CD14-positive monocyte (primary cell): ENCODE measurements at regions not wholly inside any gene's neighbourhood (a gene's known extent, or its start where the extent isn't known, plus 50 kb on each side); places are given as distances from the start of the nearest gene placed in this dataset.

ENCODE experiments used
- DNase-seq, 3 donors: peaks; one replicate each; pipeline ENCODE4 v3.0.0-alpha.2; 2011 to 2022
- H2AFZ ChIP-seq: 2 replicates; pipeline ENCODE4 v1.6.0; 2012; ENCODE audit warnings: mild to moderate bottlenecking, low read depth, low read length, inconsistent platforms; ENCODE audit not compliant: insufficient read depth, poor library complexity, severe bottlenecking
- H3K27ac ChIP-seq, 2 donors: 1 replicate in 1 of 2; 2 replicates in 1 of 2; pipeline ENCODE4 v1.5.1; 2012 to 2013; ENCODE audit warnings: low read length in 2 of 2, control low read depth in 1 of 2, inconsistent platforms in 1 of 2, low read depth in 1 of 2, mild to moderate bottlenecking in 1 of 2
- H3K27me3 ChIP-seq, 2 donors: one replicate each; pipeline versions ENCODE4 v1.6.0 to v1.6.1; 2011 to 2013; ENCODE audit warnings: low read length in 2 of 2; ENCODE audit not compliant: control insufficient read depth in 2 of 2, insufficient read depth in 2 of 2
- H3K36me3 ChIP-seq, 2 donors: replicated peaks in 1 of 2; 1 replicate in 1 of 2; 2 replicates in 1 of 2; pipeline versions ENCODE4 v1.5.1 to v1.6.1; 2012 to 2013; ENCODE audit warnings: low read length in 2 of 2, control low read depth in 1 of 2, inconsistent platforms in 1 of 2, mild to moderate bottlenecking in 1 of 2; ENCODE audit not compliant: insufficient read depth in 2 of 2, control insufficient read depth in 1 of 2
- H3K4me1 ChIP-seq, 2 donors: 1 replicate in 1 of 2; 2 replicates in 1 of 2; pipeline versions ENCODE4 v1.5.1 to v1.6.1; 2012 to 2013; ENCODE audit warnings: low read length in 2 of 2, control low read depth in 1 of 2, inconsistent platforms in 1 of 2, mild to moderate bottlenecking in 1 of 2, moderate library complexity in 1 of 2; ENCODE audit not compliant: insufficient read depth in 2 of 2, control insufficient read depth in 1 of 2
- H3K4me2 ChIP-seq: replicated peaks from 2 replicates; pipeline ENCODE3; 2012; ENCODE audit warnings: low read length, moderate library complexity, mild to moderate bottlenecking; ENCODE audit not compliant: poor library complexity, severe bottlenecking; ENCODE audit errors: extremely low read depth
- H3K4me3 ChIP-seq, 3 experiments: fragments of 200-600 bp in 1 of 3; sonication (generic) in 1 of 3; replicated peaks in 1 of 3; 1 replicate in 2 of 3; 2 replicates in 1 of 3; pipeline ENCODE4 v1.5.1; 2011 to 2013; ENCODE audit warnings: low read length in 3 of 3, mild to moderate bottlenecking in 3 of 3, control low read depth in 2 of 3, low read depth in 2 of 3, inconsistent platforms in 1 of 3, moderate library complexity in 1 of 3
- H3K79me2 ChIP-seq: 2 replicates; pipeline ENCODE4 v1.6.0; 2012; ENCODE audit warnings: mild to moderate bottlenecking, control low read depth, inconsistent platforms, low read length, moderate library complexity; ENCODE audit not compliant: insufficient read depth
- H3K9ac ChIP-seq: 2 replicates; pipeline ENCODE4 v1.6.0; 2017; ENCODE audit warnings: low read length, mild to moderate bottlenecking; ENCODE audit not compliant: insufficient read depth, poor library complexity, severe bottlenecking
- H3K9me3 ChIP-seq, 2 donors: replicated peaks in 1 of 2; 1 replicate in 1 of 2; 2 replicates in 1 of 2; pipeline versions ENCODE4 v1.5.1 to v1.6.1; 2012 to 2013; ENCODE audit warnings: low read length in 2 of 2, control low read depth in 1 of 2; ENCODE audit not compliant: control insufficient read depth in 1 of 2, insufficient read depth in 1 of 2
- H4K20me1 ChIP-seq: 2 replicates; pipeline ENCODE4 v1.6.0; 2012; ENCODE audit warnings: mild to moderate bottlenecking, low read length, control low read depth, moderate library complexity; ENCODE audit not compliant: insufficient read depth
- H3K27ac Mint-ChIP-seq, 7 donors: one replicate each; pipeline ENCODE4 v1.8.0; 2020; ENCODE audit warnings: mild to moderate bottlenecking in 7 of 7, mixed read lengths in 7 of 7, moderate library complexity in 6 of 7, inconsistent platforms in 2 of 7
- H3K27me3 Mint-ChIP-seq, 3 donors: one replicate each; pipeline ENCODE4 v1.8.0; 2021 to 2022; ENCODE audit warnings: low read depth in 3 of 3, mild to moderate bottlenecking in 3 of 3, mixed read lengths in 3 of 3, moderate library complexity in 3 of 3, inconsistent platforms in 1 of 3
- H3K36me3 Mint-ChIP-seq, 2 donors: one replicate each; pipeline ENCODE4 v1.8.0; 2020; ENCODE audit warnings: mixed read lengths in 2 of 2, inconsistent platforms in 1 of 2, mild to moderate bottlenecking in 1 of 2
- H3K4me1 Mint-ChIP-seq: one replicate; pipeline ENCODE4 v1.8.0; 2020; ENCODE audit warnings: mild to moderate bottlenecking, mixed read lengths
- H3K4me3 Mint-ChIP-seq, 2 donors: one replicate each; pipeline ENCODE4 v1.8.0; 2020; ENCODE audit warnings: mild to moderate bottlenecking in 2 of 2, mixed read lengths in 2 of 2, moderate library complexity in 1 of 2
- H3K9me3 Mint-ChIP-seq, 7 donors: one replicate each; pipeline ENCODE4 v1.8.0; 2020 to 2022; ENCODE audit warnings: mixed read lengths in 7 of 7, mild to moderate bottlenecking in 6 of 7, moderate library complexity in 6 of 7, inconsistent platforms in 2 of 7
- WGBS: methylation state at CpG from one replicate; pipeline ENCODE4 v1.1.5; 2013; ENCODE audit warnings: missing lambda C conversion rate; ENCODE audit not compliant: insufficient coverage; 5-methylcytosine and 5-hydroxymethylcytosine counted together
- intact Hi-C, 2 donors: fragments of 100-400 bp; cut with micrococcal nuclease; formaldehyde crosslinking; loops; one replicate each; pipeline versions ENCODE4 v1.15.0 to v1.15.1; 2023
- TF ChIP-seq, protein P1 (sequence below): fragments of 200-600 bp; IDR thresholded peaks from one replicate; pipeline ENCODE4 v1.8.0; 2022; ENCODE audit warnings: antibody characterized with exemption, mild to moderate bottlenecking

DNA sequence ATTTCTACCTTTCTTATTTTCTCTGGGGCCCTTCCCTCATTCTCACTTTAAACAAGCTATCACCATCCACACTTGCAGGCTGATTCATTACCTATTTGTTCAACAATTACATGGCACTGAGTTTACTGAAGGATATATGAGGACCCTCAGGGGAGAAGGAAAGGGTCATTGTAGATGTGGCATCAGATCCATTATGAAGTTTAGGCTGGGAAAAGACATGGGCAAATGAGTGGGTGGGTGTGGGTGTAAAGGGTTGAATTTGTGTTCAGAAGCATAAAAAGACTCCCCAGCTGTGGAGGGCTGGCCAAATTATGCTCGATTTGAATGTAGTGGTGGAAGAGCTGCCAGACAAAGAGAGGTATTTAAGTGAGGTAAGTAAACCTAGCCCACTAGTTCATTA, 55.9 kb upstream of the MTAP start:
- Mint-ChIP-seq H3K27ac (peak overlapping the region in 1 of 7 donors; percentile 10), H3K9me3 (no peaks in the 10 kb centered on the region), H3K36me3 (peaks cover 0 to 6% of the 10 kb centered on the region in 2 donors), H3K4me1 (peaks cover 33% of the 10 kb centered on the region), H3K4me3 (no peak overlapping the region), H3K27me3 (peaks cover 0 to 4% (median 2%) of the 10 kb centered on the region in 3 donors)
- DNase-seq: no peak
- H3K4me3 ChIP-seq: no peak overlapping the region
- H3K4me1 ChIP-seq: peaks cover 21 to 31% of the 10 kb centered on the region in 2 donors
- TF ChIP-seq, protein P1, sequence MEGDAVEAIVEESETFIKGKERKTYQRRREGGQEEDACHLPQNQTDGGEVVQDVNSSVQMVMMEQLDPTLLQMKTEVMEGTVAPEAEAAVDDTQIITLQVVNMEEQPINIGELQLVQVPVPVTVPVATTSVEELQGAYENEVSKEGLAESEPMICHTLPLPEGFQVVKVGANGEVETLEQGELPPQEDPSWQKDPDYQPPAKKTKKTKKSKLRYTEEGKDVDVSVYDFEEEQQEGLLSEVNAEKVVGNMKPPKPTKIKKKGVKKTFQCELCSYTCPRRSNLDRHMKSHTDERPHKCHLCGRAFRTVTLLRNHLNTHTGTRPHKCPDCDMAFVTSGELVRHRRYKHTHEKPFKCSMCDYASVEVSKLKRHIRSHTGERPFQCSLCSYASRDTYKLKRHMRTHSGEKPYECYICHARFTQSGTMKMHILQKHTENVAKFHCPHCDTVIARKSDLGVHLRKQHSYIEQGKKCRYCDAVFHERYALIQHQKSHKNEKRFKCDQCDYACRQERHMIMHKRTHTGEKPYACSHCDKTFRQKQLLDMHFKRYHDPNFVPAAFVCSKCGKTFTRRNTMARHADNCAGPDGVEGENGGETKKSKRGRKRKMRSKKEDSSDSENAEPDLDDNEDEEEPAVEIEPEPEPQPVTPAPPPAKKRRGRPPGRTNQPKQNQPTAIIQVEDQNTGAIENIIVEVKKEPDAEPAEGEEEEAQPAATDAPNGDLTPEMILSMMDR: no peak
- WGBS: no CpG with 5 or more reads among the region's 1 CpG
- no peak overlapping the region for H3K4me2 ChIP-seq
- H3K36me3 ChIP-seq: no peaks in the 10 kb centered on the region
- no peaks in the 10 kb centered on the region for H3K79me2 ChIP-seq
- H2AFZ ChIP-seq: no peak overlapping the region
- H3K27me3 ChIP-seq: no peaks in the 10 kb centered on the region
- intact Hi-C loops: no loop called here
- H3K9ac ChIP-seq: no peak overlapping the region
- no peak overlapping the region for H3K27ac ChIP-seq
- H3K9me3 ChIP-seq: no peaks in the 10 kb centered on the region
- no peaks in the 10 kb centered on the region for H4K20me1 ChIP-seq

DNA sequence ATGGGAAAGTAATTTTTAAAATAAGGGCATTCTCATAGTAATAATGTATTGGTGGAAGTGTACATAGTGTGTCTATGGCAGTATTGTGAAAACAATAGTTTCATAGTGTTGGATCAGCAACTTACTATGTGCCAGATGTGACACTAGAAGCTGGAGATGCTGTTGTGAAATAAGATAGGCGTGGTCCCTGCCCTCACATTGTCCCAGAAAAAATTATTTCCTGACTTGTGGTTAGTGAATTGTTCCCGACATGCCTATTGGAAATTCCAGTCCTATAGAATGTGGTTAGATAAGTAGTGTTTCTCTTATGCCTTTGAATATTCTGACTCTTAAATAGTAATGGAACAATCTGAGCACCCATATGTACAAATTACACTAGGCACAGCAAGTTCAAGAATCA, 55.3 kb upstream of the MTAP start:
- Mint-ChIP-seq H3K9me3 (no peaks in the 10 kb centered on the region), H3K4me1 (peaks cover 37% of the 10 kb centered on the region), H3K4me3 (no peak overlapping the region), H3K27ac (no peak overlapping the region), H3K36me3 (peaks cover 0 to 6% of the 10 kb centered on the region in 2 donors), H3K27me3 (peaks cover 0 to 4% (median 1%) of the 10 kb centered on the region in 3 donors)
- H3K27me3 ChIP-seq: no peaks in the 10 kb centered on the region
- H2AFZ ChIP-seq: no peak overlapping the region
- intact Hi-C loops: no loop called here
- H3K9me3 ChIP-seq: no peaks in the 10 kb centered on the region
- H3K4me2 ChIP-seq: no peak overlapping the region
- H3K79me2 ChIP-seq: no peaks in the 10 kb centered on the region
- no peaks in the 10 kb centered on the region for H3K36me3 ChIP-seq
- H3K9ac ChIP-seq: no peak overlapping the region
- TF ChIP-seq, protein P1: no peak
- no peak overlapping the region for H3K4me3 ChIP-seq
- H3K27ac ChIP-seq: no peak overlapping the region
- H4K20me1 ChIP-seq: no peaks in the 10 kb centered on the region
- H3K4me1 ChIP-seq: peaks cover 21 to 31% of the 10 kb centered on the region in 2 donors
- DNase-seq: no peak
- no CpG with 5 or more reads among the region's 2 CpGs for WGBS
